CD4-positive, alpha-beta T cell treated with Interleukin-10 for 1 hour (primary cell): ENCODE measurements at regions not wholly inside any gene's neighbourhood (a gene's known extent, or its start where the extent isn't known, plus 50 kb on each side); places are given as distances from the start of the nearest gene placed in this dataset.
"Not testable (repeated sequence)": the region's sequence is repeated elsewhere in the genome, so short reads cannot be mapped to it uniquely, and the experiment has no call there.

Experiments used
- DNase-seq: peaks from one replicate; pipeline ENCODE4 v3.0.0-alpha.2; 2020

DNA sequence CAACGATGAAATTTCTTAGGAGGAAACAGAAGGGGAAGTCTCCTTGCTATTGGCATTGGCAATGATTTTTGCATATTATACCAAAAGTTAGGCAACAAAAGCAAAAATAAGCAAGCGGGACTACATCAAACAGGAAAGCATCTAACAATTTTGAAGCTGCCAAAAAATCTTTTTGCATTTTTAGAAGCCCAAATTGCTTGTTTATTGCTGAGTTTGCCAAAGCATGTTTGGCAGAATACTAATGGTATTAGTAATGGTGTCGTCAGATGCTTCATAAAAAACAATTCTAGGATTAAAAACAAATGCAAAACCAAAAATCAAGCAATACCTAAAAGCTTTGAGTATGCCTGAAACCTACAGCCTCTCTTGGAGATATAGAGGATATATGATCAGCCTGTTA, 80.0 kb downstream of the GALR1 start:
- no peak for DNase-seq

DNA sequence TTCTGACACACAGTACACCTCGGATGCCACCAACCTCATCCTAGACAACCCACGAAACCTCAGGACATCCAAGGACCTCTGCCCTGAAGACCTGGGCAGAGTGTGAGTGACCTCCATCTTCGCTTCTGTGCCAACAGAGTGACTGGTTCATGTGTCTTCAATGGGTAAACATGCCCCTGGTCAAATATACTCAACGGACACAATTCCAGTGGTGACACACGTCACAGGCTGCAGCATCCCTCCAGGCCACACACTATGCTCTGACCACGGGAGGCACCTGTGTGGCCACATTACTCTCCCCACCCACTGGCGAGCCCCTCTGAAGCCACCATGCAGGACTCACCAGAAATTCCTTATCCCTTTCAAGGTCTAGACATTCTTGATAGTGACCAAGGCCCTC, 85.2 kb downstream of the GALR1 start:
- no peak for DNase-seq

DNA sequence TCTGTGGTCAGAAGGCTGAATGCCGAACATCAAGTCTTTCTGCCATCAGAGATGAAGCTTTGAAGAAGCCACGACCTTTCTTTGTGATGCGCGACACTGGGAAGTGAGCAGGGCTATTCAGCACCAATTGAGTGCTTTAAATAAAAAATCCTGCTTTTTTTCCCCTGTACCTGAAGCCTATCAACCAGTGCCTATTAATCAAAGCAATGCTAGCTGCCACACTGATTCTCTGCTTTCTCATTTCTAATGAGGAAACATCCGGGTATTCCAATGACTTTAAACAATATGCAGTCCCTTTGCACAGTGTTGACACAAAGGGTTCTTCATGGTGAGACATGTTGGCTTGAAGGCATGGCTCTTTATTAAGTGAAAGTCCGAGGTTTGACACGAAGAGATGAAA, 88.0 kb downstream of the GALR1 start:
- no peak for DNase-seq

DNA sequence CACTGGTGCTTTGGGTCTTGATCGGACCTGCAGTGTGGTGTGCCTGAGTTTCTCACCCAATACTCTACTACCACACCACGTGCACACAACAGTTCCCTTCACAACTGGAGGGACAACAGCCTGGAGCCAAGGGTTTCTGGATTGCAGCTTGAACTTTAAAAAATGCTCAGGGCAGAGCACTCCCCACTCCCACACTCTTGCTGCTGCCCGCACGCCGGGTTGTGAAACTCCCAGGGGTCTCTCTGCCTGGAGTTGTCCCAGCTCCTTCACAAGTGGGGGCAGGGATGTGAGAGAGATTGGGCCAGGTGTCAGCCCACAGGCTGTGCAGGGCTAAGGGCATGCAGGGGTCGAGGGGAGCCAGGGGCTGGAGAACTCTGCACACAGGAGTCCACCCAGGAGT, 89.4 kb downstream of the GALR1 start:
- DNase-seq = no peak

DNA sequence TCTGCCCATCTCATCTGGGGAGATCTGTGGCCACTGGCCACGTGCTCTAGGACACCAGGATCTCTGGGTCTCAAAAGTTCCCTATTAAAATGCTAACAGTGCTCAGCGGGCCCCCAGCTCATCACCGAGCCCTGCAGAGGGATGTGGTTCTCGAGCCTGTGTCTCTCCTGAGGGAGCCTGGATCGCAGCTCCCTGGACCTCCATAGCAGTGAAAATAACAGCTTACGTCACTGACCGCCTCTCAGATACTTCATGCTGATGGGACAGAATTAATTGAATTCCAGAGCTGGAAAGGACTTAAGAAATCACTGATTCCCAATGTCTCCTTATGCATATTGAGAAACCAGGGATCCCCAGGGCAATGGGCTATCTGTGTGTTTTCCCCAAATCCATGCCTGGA, 90.0 kb downstream of the GALR1 start:
- no peak for DNase-seq

DNA sequence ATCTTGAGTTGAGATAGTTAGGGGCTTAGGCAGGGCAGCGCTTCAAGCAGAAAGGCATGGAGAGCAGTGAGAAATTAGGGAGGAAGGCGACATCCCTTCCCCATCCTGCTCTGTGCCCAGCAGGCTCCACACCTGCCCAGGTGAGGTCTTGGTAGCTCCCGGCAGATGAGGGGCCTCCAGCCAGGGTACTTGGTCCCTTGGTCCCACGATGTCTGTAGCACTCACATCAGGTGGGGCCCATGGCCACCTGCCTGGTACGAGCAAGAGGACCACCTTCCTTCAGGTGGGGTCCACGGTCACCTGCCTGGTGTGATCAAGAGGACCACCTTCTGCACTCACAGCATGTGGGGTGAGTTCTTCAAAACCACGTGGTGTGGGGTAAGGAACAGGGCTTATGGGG, 91.2 kb downstream of the GALR1 start:
- no peak for DNase-seq

DNA sequence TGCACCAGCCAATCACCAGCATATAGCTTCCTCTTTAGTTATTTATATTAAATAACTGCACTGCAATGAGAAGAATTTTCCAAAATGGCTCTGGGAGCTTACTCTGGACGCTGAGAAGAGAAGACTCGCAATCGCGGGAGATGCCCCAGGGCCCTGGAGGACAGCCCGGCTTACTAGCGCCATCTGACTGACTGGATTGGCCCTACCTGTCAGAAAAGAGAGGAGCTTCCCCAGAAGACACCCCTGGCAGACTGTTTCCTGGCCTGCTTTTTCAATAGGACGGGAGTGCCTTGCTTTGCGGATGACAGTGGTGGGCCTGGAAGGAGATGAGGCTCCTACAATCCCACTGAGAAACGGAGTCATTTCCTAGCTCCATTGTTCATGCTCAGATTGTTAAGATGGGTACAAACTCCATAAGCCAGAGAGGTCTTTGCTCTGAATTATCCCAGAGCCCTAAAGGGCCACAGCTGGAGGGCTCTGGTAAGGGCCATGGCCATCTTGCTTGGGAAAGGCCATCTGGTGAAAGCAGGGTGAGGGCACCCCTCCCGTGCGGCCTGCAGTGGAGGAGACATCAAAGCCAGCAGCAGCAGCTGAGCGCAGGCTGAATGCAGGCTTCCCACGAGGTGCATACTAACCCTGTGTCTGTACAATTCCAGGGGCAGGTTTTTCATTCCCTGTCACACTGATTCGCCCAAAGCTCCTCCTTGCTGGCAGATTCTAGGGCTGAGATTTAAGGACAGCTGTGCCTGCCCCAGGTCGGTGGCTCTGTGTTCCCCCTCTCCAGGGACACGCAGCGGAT, 92.1 kb downstream of the GALR1 start:
- no peak for DNase-seq

DNA sequence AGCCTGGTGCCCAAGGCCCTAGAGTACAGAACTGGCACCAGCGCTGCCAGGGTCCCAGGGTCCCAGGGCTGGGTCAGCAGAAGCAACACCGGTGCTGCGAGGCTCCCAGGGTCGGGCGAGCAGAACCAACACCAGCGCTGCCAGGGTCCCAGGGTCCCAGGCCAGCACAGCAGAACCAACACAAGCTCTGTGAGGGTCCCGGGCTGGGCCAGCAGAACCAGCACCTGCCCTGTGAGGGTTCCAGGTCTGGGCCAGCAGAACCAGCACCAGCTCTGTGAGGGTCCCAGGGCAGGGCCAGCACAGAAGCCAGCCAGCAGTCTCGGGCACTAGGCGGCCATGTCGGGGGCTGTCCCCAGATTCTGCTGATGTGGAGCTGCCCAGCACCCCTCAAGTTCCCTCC, 93.1 kb downstream of the GALR1 start:
- no peak for DNase-seq

DNA sequence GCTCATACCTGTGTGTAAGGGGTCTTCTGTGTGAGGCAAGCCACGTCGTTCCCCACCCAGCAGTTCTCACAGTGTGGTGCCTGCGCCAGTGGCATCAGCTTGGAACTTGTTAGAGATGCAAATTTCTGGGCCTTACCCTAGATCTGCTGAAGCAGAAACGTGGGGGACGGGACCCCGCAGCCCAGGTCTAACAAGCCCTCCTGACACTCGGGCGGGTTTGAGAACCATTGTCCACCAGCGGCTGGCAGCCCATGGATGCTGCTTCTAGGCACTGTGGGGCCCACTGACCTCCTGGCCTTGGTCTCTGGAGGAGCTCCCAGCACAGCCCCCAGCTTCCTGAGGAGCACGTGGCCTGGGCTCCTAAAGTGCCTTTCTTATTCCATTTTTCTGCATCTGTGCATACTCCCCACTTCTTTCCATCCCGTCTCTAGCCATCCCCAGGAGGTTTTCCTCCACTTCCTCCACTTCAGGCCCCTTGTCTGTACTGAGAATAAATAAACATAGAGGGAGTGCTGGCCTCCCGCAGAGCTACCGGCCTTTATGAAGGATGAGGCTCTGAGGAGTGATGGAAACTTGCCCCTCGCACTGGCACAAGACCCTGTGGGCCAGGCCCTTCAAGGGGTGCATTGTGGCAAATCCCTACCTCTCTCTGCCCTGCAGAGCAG, 94.3 kb downstream of the GALR1 start:
- DNase-seq = no peak

DNA sequence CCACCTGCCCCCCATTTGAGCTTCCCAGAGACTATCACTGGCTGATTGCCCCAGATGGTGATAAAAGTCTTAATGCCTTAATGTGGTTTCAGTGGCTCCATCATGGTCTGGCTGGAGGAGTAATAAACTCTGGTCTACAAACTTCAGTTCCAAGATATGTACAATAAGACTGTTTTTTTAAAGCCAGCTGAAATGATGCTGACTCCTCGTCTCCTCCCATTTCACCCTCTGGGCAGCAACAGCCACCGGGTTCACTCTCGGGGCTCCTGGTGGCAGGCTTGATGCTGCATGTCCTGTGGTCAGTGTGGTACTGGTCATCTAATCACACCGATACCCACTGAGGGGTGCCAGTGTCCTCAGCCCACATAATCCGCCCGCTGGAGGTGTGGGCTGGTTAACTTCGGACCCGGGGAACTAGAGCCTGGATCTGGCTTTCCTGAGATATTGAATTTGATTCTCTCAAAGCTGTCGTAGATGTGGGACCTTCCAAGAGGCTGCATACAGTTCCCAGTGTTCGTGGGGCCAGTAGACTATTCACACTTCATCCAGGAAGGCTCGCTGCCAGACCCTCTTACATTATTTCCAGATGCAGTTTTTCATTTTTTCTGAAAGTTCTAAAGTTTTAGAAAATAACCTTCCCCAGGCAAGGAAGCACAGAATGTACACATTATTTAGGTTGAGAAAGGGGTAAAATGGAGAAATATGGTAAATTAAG, 95.3 kb downstream of the GALR1 start:
- no peak for DNase-seq

DNA sequence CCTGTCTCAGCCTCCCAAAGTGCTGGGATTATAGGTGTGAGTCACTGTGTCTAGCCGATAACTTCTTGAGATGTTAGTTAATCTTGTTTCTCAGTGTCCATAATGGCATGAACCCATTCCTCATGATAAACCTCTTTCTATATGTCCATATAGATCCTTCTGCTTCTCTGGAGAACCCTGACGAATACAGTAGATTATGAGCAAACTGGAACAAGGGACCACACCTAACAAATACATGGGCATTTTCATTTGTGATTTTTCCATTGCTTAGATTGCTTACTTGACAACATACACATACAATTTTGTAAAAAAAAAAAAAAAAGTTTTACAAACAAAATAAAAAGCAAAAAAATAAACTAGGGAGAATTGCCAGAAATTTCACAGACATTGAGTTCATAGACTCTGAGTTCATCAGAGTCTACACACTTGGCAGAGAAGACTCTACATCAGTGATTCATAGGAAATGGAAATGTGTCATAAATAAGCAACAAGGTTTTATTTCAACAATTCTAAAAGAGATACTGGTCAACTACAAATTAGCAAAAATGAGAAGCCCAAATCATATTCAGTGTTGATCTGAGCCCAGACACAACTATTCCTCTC, 96.7 kb downstream of the GALR1 start:
- DNase-seq = no peak

DNA sequence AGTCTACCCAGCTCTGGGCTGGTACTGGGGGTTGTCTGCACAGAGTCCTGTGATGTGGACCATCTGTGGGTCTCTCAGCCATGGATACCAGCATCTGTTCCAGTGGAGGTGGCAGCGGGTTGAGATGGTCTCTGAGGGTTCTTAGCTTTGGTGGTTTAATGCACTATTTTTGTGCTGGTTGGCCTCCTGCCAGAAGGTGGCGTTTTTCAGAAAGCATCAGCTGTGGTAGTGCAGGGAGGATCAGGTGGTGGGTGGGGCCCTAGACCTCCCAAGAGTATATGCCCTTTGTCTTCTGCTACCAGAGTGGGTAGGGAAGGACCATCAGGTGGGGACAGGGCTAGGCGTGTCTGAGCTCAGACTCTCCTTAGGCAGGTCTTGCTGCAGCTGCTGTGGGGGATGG, 103.7 kb downstream of the GALR1 start:
- not testable (repeated sequence) for DNase-seq

DNA sequence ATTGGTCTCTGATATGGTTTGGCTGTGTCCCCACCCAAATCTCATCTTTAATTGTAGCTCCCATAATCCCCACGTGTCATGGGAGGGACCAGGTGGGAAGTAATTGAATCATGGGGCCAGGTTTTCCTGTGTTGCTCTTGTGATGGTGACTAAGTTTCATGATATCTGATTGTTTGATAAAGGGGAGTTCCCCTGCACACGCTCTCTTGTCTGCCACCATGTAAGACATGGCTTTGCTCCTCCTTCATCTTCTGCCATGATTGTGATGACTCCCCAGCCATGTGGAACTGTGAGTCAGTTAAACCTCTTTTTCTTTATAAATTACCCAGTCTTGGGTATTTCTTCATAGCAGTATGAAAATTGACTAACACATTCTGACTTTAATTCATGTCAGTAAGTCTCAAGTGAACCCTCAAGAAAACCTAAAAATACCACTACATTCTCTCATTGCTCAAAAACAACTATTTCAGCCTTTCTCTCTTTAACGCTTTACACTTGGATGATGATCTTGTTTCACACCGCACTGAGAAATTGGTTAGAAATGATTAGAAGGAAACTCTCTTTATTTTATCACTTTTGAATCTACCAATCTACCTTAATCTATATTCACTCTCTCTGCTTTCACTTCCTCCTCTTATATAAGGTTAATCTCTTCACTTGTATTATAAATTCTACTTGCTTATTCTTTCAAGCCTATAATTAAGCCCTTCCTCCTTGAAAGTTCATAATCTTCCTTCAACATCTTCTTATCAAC, 110.1 kb downstream of the GALR1 start:
- DNase-seq = no peak

DNA sequence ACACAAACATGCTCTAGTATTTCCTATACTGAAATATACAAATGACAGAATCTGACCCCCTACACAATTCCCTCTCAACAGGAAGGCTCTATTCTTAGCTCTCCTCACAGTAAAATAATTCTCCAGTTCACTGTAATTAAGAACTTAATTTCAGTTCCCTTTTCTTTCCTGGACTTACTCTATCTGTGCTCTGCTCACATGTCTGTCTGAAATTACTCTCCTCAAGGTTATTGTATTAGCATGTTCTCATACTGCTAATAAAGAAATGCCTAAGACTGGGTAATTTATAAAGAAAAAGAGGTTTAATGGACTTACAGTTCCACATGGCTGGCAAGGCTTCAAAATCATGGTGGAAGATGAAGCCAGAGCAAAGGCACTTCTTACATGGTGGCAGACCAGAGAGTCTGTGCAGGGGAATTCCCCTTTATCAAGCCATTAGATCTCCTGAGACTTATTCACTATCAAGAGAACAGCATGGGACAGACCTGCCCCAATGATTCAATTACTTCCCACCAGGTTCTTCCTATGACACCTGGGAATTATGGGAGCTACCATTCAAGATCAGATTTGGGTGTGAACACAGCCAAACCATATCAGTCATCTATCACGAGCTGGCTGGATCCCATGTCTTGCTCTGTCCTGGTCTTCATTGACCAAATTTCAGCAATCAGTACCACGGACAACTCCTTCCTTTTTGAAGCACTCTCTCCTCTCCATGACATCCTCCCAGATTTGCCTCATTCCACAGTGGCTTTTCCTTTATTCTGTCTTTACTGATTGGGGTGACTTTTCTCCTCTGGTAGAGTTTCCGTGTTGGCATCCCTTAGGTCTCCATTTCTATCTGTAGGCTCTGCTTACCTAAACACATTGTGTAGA, 110.9 kb downstream of the GALR1 start:
- DNase-seq = no peak

DNA sequence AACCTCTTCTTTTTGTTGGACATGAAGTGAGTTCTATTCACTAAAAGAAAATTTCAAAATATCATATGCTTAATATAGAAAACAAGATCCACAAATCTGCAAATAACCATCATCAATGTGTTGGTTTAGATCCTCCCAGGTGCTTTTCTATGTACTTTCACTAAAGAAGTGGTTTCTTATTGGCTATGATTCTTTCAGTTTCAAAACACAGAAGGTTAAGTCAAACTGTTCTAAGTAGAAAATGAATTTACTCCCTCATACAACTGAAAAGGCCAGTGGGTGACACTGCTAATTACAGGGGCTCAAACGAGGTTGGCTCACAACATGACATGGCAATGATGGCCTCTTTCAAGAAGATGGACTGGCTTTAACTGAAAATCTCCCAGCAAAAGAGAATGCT, 111.7 kb downstream of the GALR1 start:
- no peak for DNase-seq

DNA sequence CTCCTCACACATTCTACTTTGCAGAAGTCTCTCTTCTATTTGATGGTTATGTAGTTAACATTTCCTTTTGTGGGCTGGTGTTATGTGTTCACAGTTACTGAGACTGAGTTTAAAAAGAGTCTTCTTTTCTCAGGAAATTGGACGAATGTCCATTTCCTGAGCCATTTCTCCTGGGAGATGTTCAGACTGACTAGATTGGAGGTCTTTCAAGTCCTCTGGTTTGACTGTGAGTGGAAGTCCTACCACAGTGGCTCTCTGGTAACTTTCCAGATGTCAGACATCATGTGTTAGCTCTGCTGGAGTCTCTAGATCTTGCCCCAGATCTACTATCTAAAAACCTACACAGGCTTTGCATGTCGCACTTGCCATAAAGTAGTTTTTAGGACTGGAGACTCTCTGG, 116.0 kb downstream of the GALR1 start:
- DNase-seq = no peak

DNA sequence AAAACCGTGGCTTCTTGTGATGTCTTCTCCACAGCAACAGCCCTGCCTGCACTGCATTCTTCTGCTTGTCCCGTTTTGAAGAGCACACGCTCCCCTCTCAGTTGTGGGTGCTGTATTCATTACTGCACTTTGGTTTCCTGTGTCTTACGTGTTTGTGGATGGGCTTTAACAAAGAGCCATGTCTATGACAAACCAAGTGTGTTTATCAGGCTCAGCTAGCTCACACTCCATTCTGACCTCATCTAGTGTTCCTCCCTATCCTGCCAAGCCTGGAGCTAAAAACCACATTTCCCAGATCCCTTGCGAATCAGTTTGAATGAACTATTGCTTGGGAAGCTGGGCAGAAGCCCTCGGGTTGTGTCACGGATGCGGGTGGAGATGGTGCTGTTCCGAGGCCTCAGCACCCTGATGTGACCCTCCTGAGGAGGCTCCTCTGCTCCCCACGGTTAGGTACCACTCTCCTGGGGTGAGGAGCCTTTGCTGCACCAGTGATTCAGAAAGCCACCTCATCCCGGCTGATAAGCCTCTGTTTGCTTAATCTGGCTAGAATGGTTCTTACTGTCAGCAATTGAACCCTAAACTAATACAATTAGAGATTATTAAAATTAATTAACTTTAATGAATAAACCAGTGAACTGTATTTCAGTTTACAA, 116.5 kb downstream of the GALR1 start:
- no peak for DNase-seq

DNA sequence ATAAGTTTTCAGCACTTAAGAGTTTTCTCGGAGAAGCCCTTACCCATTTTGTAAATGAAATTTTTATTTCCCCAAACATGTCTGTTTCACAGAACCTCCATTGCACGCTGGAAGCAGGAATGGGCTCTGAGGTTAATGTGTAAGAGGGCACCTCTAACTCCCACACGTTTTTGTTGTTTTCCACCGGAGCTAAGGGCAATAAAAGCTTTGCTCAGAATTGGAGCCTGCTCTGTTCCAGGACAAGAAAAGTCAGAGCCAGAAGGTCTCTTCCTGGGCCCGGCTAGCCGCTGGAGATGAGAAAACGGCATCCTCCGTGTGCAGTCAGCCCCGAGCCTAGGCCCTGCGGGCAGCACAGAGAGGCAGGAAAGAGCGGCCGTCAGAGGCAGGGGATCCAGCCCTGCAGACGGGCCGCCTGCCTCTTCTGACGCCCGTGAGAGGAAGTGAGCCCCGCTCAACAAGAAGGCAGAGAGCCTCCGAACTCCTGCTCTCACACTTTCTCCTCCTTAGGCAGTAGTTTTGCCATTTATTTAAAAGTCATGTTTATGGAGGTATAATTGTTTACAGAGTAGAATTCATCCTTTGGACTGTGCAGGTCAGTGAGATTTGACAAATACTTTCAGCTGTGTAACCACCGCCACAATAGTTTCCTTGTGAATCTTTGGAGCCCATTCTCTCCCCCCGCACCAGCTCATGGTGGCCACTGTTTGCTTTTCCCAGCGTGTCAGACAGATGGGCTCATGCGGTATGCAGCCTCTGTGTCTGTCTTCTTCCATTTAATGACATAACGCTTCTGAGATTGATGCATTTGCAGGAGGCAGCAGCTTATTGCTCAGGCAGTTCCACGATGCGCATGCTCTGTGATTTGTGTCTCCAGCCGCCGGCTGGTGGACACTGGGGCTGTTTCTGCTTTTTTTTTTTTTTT, 117.3 kb downstream of the GALR1 start:
- no peak for DNase-seq

DNA sequence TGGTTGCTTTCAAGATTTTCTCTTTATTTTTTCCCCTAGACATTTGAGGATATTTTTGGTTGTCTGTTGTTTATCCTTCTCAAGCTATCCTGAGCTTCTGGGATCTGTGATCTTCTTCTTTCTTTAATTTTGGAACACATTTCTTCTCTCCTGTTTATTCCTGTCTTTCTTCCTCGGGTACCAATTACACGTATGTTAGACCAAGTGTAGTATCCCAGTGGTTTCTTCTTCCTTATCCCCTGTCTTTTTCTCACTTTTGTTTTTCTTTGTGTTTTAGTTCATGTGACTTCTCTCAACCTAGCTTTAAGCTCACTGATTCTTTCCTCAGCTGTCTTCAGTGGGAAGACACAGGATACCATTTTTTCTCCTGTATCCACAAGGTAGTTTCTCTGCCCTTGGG, 120.0 kb downstream of the GALR1 start:
- no peak for DNase-seq
